Calu3 (cell line): ENCODE measurements at regions not wholly inside any gene's neighbourhood (a gene's known extent, or its start where the extent isn't known, plus 50 kb on each side); places are given as distances from the start of the nearest gene placed in this dataset.

Experiments used
- BruUV-seq: library from RNA; stranded (reverse); fragments of 400-500 nt; replicated peaks from 2 replicates; lab custom pipeline; 2021; lab: Mats Ljungman, UMichigan
- CTCF ChIA-PET: fragments of 300-600 bp; sonication (Branson Sonifier 250); formaldehyde crosslinking; loops from one replicate; lab custom pipeline; 2022; ENCODE audit warnings: antibody characterized with exemption; lab: Charles Lee
- DNase-seq: peaks from one replicate; pipeline ENCODE4 v3.0.0; 2022
- H3K27ac Mint-ChIP-seq: one replicate; pipeline ENCODE4 v1.8.0; 2022; ENCODE audit warnings: mixed read lengths; ENCODE audit not compliant: unreplicated experiment
- H3K27me3 Mint-ChIP-seq: one replicate; pipeline ENCODE4 v1.8.0; 2022; ENCODE audit warnings: mixed read lengths; ENCODE audit not compliant: unreplicated experiment
- H3K36me3 Mint-ChIP-seq: one replicate; pipeline ENCODE4 v1.8.0; 2022; ENCODE audit warnings: mild to moderate bottlenecking, moderate library complexity, mixed read lengths; ENCODE audit not compliant: insufficient read depth, unreplicated experiment
- H3K4me1 Mint-ChIP-seq: one replicate; pipeline ENCODE4 v1.8.0; 2022; ENCODE audit warnings: mild to moderate bottlenecking, low read depth, mixed read lengths; ENCODE audit not compliant: unreplicated experiment
- H3K4me3 Mint-ChIP-seq: one replicate; pipeline ENCODE4 v1.8.0; 2022; ENCODE audit warnings: mild to moderate bottlenecking, low read depth, moderate library complexity, mixed read lengths; ENCODE audit not compliant: unreplicated experiment
- H3K9me3 Mint-ChIP-seq: one replicate; pipeline ENCODE4 v1.8.0; 2022; ENCODE audit warnings: low read depth, mixed read lengths; ENCODE audit not compliant: unreplicated experiment
- CTCF ChIP-seq: fragments of 200-600 bp; IDR thresholded peaks from one replicate; pipeline ENCODE4 v1.8.0; 2022; ENCODE audit warnings: antibody characterized with exemption; ENCODE audit not compliant: unreplicated experiment
- intact Hi-C: fragments of 100-400 bp; cut with micrococcal nuclease; formaldehyde crosslinking; loops from one replicate; pipeline ENCODE4 v1.10.0; 2022; ENCODE audit not compliant: unreplicated experiment

DNA sequence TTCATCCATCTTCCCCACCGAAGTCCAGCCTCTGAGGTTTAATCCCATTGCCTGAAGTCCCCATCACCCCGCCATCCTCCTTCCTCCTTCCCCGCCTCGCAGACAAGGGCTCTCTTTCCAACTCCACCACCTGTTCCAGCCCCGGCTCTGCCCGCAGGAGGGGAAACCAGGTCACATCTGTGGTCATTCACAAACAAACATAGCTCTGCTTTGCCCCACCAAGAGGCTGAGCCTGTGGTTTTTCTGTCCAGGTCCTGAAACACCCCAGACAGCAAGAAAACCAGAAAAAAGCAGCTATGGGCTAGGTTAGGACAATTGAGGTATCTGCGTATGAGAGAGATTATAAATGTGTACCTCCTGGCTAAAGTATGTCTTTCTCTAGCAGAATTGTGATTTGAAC is 144.7 kb downstream of the GLI2 start:
- no peaks in the 10 kb centered on the region for H3K9me3 Mint-ChIP-seq
- no TSS peak for BruUV-seq
- H3K4me1 Mint-ChIP-seq: no peaks in the 10 kb centered on the region
- no peak overlapping the region for H3K4me3 Mint-ChIP-seq
- no peaks in the 10 kb centered on the region for H3K36me3 Mint-ChIP-seq
- CTCF ChIA-PET: no interaction called here
- peaks cover 40% of the 10 kb centered on the region for H3K27me3 Mint-ChIP-seq
- DNase-seq: no peak
- intact Hi-C loops: no loop called here
- no peak overlapping the region for H3K27ac Mint-ChIP-seq
- no peak for TF ChIP-seq CTCF

DNA sequence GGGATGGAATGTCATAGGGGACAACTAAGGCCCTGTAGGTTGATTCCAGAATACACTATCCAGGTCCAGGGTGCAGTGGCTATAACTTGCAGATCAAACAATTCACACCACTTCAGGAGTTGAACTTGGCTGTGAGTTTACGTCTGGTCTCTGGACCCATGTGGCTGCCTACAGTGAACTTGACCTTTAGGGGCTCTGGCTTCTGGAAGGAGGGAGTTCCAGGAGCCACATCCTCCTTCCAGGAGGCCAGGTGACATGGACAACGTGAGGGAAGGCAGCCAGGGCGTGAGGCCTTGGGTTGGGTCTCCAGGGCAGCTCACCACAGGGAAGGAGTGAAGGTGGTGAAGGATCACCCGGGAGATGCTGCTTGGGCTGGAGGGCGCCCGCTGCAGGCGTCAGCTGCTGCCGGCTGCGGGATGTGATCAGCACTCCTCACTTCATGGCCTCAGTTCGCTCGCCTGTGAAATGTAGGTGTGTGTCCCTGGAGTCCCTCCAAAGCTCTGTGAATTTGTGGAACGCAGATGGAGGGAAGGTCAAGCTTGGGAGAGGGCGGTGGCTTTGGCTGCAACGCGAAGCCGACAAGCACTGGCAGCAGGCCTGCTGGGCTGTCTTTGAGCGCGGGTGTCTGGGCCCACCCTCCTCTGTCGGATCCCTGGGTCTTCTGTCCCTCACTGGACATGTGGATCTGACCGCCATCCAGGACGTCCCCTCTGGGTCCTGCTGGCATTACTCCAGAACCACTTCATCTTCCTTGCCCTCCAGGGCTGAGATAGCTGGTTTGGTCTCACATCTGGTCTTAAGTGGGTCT is 146.5 kb downstream of the GLI2 start:
- no peaks in the 10 kb centered on the region for H3K36me3 Mint-ChIP-seq
- intact Hi-C loops: no loop called here
- BruUV-seq: no TSS peak
- H3K4me1 Mint-ChIP-seq: no peaks in the 10 kb centered on the region
- peaks cover 36% of the 10 kb centered on the region for H3K27me3 Mint-ChIP-seq
- H3K4me3 Mint-ChIP-seq: no peak overlapping the region
- no peak for DNase-seq
- no peak for TF ChIP-seq CTCF
- no peaks in the 10 kb centered on the region for H3K9me3 Mint-ChIP-seq
- CTCF ChIA-PET: interaction anchor here (0.5 kb wide), 1 partner anchor 867 kb away, joined by 3 read pairs; no protein-coding TSS in a partner anchor
- H3K27ac Mint-ChIP-seq: no peak overlapping the region

DNA sequence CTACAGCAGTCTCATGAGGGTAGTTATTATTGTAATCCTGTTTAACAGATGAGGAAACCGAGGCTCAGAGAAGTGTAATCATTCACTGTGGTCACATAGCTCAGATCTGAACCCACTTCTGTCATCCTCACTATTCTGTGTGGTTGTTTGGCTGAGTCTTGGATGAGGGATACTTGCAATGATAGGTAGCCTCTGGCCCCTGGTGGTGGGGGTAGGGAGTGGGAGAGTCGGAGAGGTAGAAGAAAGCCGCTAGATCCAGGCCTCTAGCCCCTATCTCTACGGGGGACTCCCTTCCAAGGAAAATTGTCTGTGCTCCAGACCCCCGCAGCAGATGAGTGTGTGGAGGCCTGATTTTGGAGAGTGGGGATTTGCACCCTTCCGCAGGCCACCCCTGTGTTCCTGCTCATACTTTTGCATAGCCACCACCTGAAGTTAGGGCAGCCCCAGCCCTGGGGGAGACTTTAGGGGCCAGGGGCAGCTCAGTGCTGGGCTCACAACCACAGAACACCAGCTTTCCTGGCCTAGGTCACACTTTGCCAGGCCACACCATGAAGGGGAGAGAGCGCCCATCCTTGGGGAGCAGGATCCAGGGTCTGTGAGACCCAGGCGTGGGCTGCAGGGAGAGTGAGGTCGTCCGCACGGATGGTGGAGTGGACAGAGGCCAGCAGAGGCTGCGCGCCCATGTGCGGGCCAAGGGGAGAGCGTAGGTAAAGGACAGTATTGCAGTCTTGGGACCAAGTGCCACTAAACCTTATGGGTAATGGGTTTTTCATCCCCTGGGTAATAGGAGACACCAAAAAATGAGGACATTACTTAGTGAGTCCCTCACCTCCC is 148.2 kb downstream of the GLI2 start:
- Mint-ChIP-seq H3K4me3 (no peak overlapping the region), H3K9me3 (no peaks in the 10 kb centered on the region), H3K27ac (no peak overlapping the region), H3K36me3 (no peaks in the 10 kb centered on the region), H3K4me1 (no peaks in the 10 kb centered on the region), H3K27me3 (peaks cover 32% of the 10 kb centered on the region)
- intact Hi-C loops: no loop called here
- CTCF ChIA-PET: no interaction called here
- DNase-seq: no peak
- no peak for TF ChIP-seq CTCF
- BruUV-seq: no TSS peak

GRCh38 chr2:120884472-120885290 is 149.0 kb downstream of the GLI2 start:
- TF ChIP-seq CTCF: no peak
- intact Hi-C loops: no loop called here
- Mint-ChIP-seq H3K27ac (no peak overlapping the region), H3K36me3 (no peaks in the 10 kb centered on the region), H3K9me3 (no peaks in the 10 kb centered on the region), H3K27me3 (peaks cover 23% of the 10 kb centered on the region), H3K4me3 (no peak overlapping the region), H3K4me1 (no peaks in the 10 kb centered on the region)
- BruUV-seq: no TSS peak
- CTCF ChIA-PET: interaction anchor here (1.5 kb wide), 1 partner anchor 28 kb away, joined by 3 read pairs; no protein-coding TSS in a partner anchor
- no peak for DNase-seq
